ENCODE measurements at regions not wholly inside any gene's neighbourhood (a gene's known extent, or its start where the extent isn't known, plus 50 kb on each side); places are given as distances from the start of the nearest gene placed in this dataset.
"Not testable (repeated sequence)": the region's sequence is repeated elsewhere in the genome, so short reads cannot be mapped to it uniquely, and the experiment has no call there.

- no peak for TF ChIP-seq CTCF (conservative IDR thresholded peaks at IDR 0.05; ENCODE audit: low read depth, low read length)
- DNase-seq (ENCODE audit: low read depth) = no peak
Observed at GRCh38 chr12:14099994-14100393, 118.6 kb upstream of the GRIN2B start.

GRCh38 chr12:14101556-14101955 lies 120.2 kb upstream of the GRIN2B start:
- H3K4me3 ChIP-seq (ENCODE audit: low read depth, low read length); DNase-seq (ENCODE audit: low read depth): not testable (repeated sequence)

More at GRCh38 chr12:14099994-14100393, 118.6 kb upstream of the GRIN2B start:
- H3K4me3 ChIP-seq (ENCODE audit: low read depth, low read length) = no peak overlapping the region

GRCh38 chr12:14111230-14111865 lies 129.9 kb upstream of the GRIN2B start:
- no peak for DNase-seq (ENCODE audit: low read depth)
- H3K4me3 ChIP-seq (ENCODE audit: low read depth, low read length) = no peak overlapping the region
- TF ChIP-seq CTCF (conservative IDR thresholded peaks at IDR 0.05; ENCODE audit: low read depth, low read length) = no peak

GRCh38 chr12:14113031-14113430 lies 131.6 kb upstream of the GRIN2B start:
- no peak for TF ChIP-seq CTCF (conservative IDR thresholded peaks at IDR 0.05; ENCODE audit: low read depth, low read length)
- no peak for DNase-seq (ENCODE audit: low read depth)
- no peak overlapping the region for H3K4me3 ChIP-seq (ENCODE audit: low read depth, low read length)

- no peak for TF ChIP-seq CTCF (conservative IDR thresholded peaks at IDR 0.05; ENCODE audit: low read depth, low read length)
- no peak overlapping the region for H3K4me3 ChIP-seq (ENCODE audit: low read depth, low read length)
- DNase-seq (ENCODE audit: low read depth) = no peak
Observed at GRCh38 chr12:14126692-14127091, 145.3 kb upstream of the GRIN2B start.

- no peak for DNase-seq (ENCODE audit: low read depth)
- TF ChIP-seq CTCF (conservative IDR thresholded peaks at IDR 0.05; ENCODE audit: low read depth, low read length) = no peak
Observed at GRCh38 chr12:14129611-14130195, 148.3 kb upstream of the GRIN2B start.

GRCh38 chr12:14135996-14136395 lies 154.6 kb upstream of the GRIN2B start:
- TF ChIP-seq CTCF (conservative IDR thresholded peaks at IDR 0.05; ENCODE audit: low read depth, low read length) = no peak
- H3K4me3 ChIP-seq (ENCODE audit: low read depth, low read length) = no peak overlapping the region
- DNase-seq (ENCODE audit: low read depth) = no peak

More at GRCh38 chr12:14129611-14130195, 148.3 kb upstream of the GRIN2B start:
- H3K4me3 ChIP-seq (ENCODE audit: low read depth, low read length) = no peak overlapping the region
